MM.1S (cell line): ENCODE measurements at regions not wholly inside any gene's neighbourhood (a gene's known extent, or its start where the extent isn't known, plus 50 kb on each side); places are given as distances from the start of the nearest gene placed in this dataset.

ENCODE experiments used
- EZH2 ChIP-seq: fragments of 300-600 bp; sonication (generic); optimal IDR thresholded peaks from 2 replicates; pipeline ENCODE3; 2017; ENCODE audit warnings: low read depth, mild to moderate bottlenecking, antibody characterized with exemption, low read length, mixed read lengths
- TF ChIP-seq, protein P1 (sequence below): fragments of 300-600 bp; sonication (generic); IDR thresholded peaks from 2 replicates; pipeline ENCODE4 v1.5.1; 2016; ENCODE audit warnings: antibody characterized with exemption, low read length, mixed read lengths

DNA sequence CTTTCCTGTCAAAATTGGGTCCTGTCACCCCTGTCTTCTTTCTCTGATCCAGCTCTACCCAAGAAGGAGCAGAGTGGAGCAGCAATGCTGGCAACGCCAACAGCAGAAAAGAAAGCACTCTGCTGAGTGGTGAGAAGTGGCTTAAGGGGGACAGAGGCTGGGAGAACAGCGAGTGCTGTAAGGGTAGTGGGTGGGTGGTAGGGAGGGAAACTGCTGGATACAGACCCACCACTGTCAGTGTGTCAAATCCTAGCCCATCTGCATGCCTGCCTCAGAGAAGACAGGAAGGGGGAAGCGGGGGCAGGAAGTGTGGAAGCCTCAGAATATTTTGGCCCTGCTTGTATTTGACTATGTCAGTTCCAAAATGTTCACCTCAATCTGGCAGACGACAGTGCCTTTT, 170.4 kb upstream of the MAST4 start:
- TF ChIP-seq, protein P1, sequence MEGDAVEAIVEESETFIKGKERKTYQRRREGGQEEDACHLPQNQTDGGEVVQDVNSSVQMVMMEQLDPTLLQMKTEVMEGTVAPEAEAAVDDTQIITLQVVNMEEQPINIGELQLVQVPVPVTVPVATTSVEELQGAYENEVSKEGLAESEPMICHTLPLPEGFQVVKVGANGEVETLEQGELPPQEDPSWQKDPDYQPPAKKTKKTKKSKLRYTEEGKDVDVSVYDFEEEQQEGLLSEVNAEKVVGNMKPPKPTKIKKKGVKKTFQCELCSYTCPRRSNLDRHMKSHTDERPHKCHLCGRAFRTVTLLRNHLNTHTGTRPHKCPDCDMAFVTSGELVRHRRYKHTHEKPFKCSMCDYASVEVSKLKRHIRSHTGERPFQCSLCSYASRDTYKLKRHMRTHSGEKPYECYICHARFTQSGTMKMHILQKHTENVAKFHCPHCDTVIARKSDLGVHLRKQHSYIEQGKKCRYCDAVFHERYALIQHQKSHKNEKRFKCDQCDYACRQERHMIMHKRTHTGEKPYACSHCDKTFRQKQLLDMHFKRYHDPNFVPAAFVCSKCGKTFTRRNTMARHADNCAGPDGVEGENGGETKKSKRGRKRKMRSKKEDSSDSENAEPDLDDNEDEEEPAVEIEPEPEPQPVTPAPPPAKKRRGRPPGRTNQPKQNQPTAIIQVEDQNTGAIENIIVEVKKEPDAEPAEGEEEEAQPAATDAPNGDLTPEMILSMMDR = no peak
- no peak for TF ChIP-seq EZH2
